ENCODE measurements at regions not wholly inside any gene's neighbourhood (a gene's known extent, or its start where the extent isn't known, plus 50 kb on each side); places are given as distances from the start of the nearest gene placed in this dataset.

- TF ChIP-seq, protein P1, sequence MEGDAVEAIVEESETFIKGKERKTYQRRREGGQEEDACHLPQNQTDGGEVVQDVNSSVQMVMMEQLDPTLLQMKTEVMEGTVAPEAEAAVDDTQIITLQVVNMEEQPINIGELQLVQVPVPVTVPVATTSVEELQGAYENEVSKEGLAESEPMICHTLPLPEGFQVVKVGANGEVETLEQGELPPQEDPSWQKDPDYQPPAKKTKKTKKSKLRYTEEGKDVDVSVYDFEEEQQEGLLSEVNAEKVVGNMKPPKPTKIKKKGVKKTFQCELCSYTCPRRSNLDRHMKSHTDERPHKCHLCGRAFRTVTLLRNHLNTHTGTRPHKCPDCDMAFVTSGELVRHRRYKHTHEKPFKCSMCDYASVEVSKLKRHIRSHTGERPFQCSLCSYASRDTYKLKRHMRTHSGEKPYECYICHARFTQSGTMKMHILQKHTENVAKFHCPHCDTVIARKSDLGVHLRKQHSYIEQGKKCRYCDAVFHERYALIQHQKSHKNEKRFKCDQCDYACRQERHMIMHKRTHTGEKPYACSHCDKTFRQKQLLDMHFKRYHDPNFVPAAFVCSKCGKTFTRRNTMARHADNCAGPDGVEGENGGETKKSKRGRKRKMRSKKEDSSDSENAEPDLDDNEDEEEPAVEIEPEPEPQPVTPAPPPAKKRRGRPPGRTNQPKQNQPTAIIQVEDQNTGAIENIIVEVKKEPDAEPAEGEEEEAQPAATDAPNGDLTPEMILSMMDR (IDR thresholded peaks at IDR 0.05), result no peak
- TF ChIP-seq POLR2A (IDR thresholded peaks at IDR 0.05), result no peak
- TF ChIP-seq EP300 (IDR thresholded peaks at IDR 0.05), result no peak
Observed at GRCh38 chr4:160238790-160239189, 1135.9 kb downstream of the RAPGEF2 start.
